HepG2 (cell line): ENCODE measurements at regions not wholly inside any gene's neighbourhood (a gene's known extent, or its start where the extent isn't known, plus 50 kb on each side); places are given as distances from the start of the nearest gene placed in this dataset.

Experiments
- HCFC1 ChIP-seq: fragments of 150-350 bp; IDR thresholded peaks from 2 replicates; pipeline ENCODE4 v1.6.1; 2014; ENCODE audit warnings: low read depth, low read length
- TF ChIP-seq, protein P1 (sequence below): sonication (generic); formaldehyde crosslinking; IDR thresholded peaks from 2 replicates; pipeline ENCODE4 v1.4.0; 2020; ENCODE audit warnings: missing genetic modification reagents

DNA sequence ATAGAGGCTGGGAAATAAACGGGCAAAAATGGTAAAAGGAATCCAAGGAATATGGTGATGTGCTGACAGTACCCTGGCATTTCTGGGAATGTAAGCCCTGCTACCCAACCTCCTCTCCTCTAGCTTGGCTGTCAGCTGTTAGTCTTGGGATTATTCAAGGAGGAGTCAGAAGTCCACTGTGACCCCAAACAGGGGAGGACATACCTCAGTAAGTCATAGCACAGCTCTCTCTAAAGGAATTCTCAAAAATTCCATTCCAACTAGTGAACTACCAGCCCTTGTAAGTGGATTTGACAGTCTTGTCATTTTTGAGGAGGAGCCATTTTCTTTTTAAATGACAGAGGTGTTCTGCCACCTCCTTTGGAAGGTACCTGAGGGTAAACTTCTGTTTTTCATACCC, 207.5 kb downstream of the PDCD6IP start:
- TF ChIP-seq, protein P1, sequence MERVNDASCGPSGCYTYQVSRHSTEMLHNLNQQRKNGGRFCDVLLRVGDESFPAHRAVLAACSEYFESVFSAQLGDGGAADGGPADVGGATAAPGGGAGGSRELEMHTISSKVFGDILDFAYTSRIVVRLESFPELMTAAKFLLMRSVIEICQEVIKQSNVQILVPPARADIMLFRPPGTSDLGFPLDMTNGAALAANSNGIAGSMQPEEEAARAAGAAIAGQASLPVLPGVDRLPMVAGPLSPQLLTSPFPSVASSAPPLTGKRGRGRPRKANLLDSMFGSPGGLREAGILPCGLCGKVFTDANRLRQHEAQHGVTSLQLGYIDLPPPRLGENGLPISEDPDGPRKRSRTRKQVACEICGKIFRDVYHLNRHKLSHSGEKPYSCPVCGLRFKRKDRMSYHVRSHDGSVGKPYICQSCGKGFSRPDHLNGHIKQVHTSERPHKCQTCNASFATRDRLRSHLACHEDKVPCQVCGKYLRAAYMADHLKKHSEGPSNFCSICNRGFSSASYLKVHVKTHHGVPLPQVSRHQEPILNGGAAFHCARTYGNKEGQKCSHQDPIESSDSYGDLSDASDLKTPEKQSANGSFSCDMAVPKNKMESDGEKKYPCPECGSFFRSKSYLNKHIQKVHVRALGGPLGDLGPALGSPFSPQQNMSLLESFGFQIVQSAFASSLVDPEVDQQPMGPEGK (CRISPR knock-in tag) = no peak
- no peak for TF ChIP-seq HCFC1
